ENCODE measurements at regions not wholly inside any gene's neighbourhood (a gene's known extent, or its start where the extent isn't known, plus 50 kb on each side); places are given as distances from the start of the nearest gene placed in this dataset.

DNA sequence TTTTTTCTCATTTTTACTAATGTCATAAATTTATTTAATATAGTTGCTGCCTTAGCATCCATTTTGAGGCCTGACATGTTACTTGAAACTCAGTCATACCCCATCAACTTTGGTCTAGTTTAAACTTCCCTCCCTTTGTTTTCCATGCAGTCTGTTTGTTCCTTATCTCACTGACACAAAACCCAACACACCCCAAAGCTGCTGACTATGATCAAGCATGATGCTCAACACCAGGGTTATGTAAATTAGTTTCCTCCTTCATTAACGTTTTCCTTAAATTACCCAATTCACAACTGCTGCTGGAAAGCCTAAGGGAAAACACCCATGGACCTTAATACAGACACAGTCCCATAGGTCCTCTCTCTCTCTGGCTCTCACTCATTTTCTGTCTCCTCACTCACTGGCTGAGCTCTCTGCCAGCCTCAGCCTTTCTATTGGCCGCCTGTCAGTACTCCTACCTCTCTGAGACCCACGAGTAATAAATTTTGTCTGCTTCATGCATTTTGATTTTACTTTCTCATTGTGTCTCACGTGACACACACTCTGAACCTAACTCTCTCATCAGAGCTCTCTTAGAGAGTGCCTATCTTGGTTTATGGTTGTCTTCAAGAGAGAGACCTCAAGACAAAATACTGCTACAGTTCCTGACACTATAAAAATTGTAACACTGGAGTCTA lies 904.5 kb downstream of the C6orf118 start:
- TF ChIP-seq, protein P1, sequence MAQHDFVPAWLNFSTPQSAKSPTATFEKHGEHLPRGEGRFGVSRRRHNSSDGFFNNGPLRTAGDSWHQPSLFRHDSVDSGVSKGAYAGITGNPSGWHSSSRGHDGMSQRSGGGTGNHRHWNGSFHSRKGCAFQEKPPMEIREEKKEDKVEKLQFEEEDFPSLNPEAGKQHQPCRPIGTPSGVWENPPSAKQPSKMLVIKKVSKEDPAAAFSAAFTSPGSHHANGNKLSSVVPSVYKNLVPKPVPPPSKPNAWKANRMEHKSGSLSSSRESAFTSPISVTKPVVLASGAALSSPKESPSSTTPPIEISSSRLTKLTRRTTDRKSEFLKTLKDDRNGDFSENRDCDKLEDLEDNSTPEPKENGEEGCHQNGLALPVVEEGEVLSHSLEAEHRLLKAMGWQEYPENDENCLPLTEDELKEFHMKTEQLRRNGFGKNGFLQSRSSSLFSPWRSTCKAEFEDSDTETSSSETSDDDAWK (CRISPR knock-in tag; IDR thresholded peaks at IDR 0.05): no peak
- no peak for TF ChIP-seq JARID2 (CRISPR knock-in tag; IDR thresholded peaks at IDR 0.05; ENCODE audit: insufficient replicate concordance)
- no peak overlapping the region for H2AFZ ChIP-seq (ENCODE audit: low read length)

DNA sequence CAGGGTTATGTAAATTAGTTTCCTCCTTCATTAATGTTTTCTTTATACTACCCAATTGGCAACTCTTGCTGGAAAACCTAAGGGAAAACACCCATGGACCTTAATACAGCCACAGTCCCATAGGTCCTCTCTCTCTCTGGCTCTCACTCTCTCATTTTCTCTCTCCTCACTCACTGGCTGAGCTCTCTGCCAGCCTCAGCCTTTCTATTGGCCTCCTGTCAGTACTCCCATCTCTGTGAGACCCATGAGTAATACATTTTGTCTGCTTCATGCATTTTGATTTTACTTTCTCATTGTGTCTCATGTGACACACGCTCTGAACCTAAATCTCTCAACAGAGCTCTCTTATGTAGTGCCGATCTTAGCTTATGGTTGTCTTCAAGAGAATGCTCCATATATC lies 907.5 kb downstream of the C6orf118 start:
- Histone ChIP-seq H3K27ac (ENCODE audit: extremely low read length, insufficient read depth, low read length) (no peak overlapping the region), H3K4me1 (ENCODE audit: insufficient read depth, low read length) (no peaks in the 10 kb centered on the region), H3K79me2 (ENCODE audit: insufficient read depth, low read length) (no peaks in the 10 kb centered on the region), H4K20me1 (ENCODE audit: insufficient read depth, low read length) (no peaks in the 10 kb centered on the region), H3K36me3 (replicated peaks in 1 of 2; ENCODE audit: control insufficient read depth in 1 of 2, insufficient read depth in 2 of 2, low read length in 2 of 2) (no peaks in the 10 kb centered on the region), H3K4me3 (replicated peaks in 1 of 3; ENCODE audit: insufficient read depth in 1 of 3, low read depth in 2 of 3, low read length in 3 of 3) (no peak overlapping the region), H3K9ac (ENCODE audit: insufficient read depth, low read depth, low read length) (no peak overlapping the region), H3K27me3 (ENCODE audit: control insufficient read depth in 1 of 2, insufficient read depth in 2 of 2, low read length in 2 of 2) (no peaks in the 10 kb centered on the region), H3K9me3 (ENCODE audit: low read length) (peaks cover 91% of the 10 kb centered on the region), H2AFZ (ENCODE audit: low read length) (no peak overlapping the region), H3K4me2 (ENCODE audit: low read depth, low read length) (no peak overlapping the region)
- DNase-seq (ENCODE audit: low spot score) (no peak), FAIRE-seq (no peak), ATAC-seq (no peak)
- in situ Hi-C loops (cut with HindIII; ENCODE audit: extremely low pct_ligation_motif_present, low pct_unique_long_range_greater_than_20kb): no loop called here
- POLR2A ChIA-PET: no interaction called here
- CTCF ChIA-PET (ENCODE audit: low intra/inter-chr PET ratio, low total read pairs): no interaction called here
- intact Hi-C loops (cut with micrococcal nuclease; ENCODE audit: unreplicated experiment): no loop called here
- WGBS (ENCODE audit: low lambda C conversion rate): 39% methylated on average over 2 of the region's 2 CpGs
- BruUV-seq (replicated peaks): no TSS peak
- TF ChIP-seq GABPA (IDR thresholded peaks at IDR 0.05; ENCODE audit: low read depth, low read length) (no peak), GABPA (CRISPR knock-in tag; IDR thresholded peaks at IDR 0.05; ENCODE audit: low read depth) (no peak), CHD4 (IDR thresholded peaks at IDR 0.05; ENCODE audit: borderline replicate concordance, low read length) (no peak), ETV6 (CRISPR knock-in tag; conservative IDR thresholded peaks at IDR 0.05) (no peak), MXI1 (IDR thresholded peaks at IDR 0.05; ENCODE audit: borderline replicate concordance, low read depth, low read length) (no peak), BRCA1 (CRISPR knock-in tag; IDR thresholded peaks at IDR 0.05) (no peak), ZNF431 (CRISPR knock-in tag; IDR thresholded peaks at IDR 0.05; ENCODE audit: borderline replicate concordance, low read depth) (no peak), ZNF546 (CRISPR knock-in tag; conservative IDR thresholded peaks at IDR 0.05) (no peak), SMAD1 (CRISPR knock-in tag; IDR thresholded peaks at IDR 0.05; ENCODE audit: borderline replicate concordance, low read depth) (no peak), DPF2 (CRISPR knock-in tag; IDR thresholded peaks at IDR 0.05; ENCODE audit: borderline replicate concordance, low read depth) (no peak)
- TF ChIP-seq, protein P2, sequence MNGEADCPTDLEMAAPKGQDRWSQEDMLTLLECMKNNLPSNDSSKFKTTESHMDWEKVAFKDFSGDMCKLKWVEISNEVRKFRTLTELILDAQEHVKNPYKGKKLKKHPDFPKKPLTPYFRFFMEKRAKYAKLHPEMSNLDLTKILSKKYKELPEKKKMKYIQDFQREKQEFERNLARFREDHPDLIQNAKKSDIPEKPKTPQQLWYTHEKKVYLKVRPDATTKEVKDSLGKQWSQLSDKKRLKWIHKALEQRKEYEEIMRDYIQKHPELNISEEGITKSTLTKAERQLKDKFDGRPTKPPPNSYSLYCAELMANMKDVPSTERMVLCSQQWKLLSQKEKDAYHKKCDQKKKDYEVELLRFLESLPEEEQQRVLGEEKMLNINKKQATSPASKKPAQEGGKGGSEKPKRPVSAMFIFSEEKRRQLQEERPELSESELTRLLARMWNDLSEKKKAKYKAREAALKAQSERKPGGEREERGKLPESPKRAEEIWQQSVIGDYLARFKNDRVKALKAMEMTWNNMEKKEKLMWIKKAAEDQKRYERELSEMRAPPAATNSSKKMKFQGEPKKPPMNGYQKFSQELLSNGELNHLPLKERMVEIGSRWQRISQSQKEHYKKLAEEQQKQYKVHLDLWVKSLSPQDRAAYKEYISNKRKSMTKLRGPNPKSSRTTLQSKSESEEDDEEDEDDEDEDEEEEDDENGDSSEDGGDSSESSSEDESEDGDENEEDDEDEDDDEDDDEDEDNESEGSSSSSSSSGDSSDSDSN (CRISPR knock-in tag; IDR thresholded peaks at IDR 0.05): no peak

More for the DNA sequence above, 904.5 kb downstream of the C6orf118 start:
- in situ Hi-C loops (cut with HindIII; ENCODE audit: extremely low pct_ligation_motif_present, low pct_unique_long_range_greater_than_20kb): no loop called here
- Histone ChIP-seq H4K20me1 (ENCODE audit: insufficient read depth, low read length) (no peaks in the 10 kb centered on the region), H3K27me3 (ENCODE audit: control insufficient read depth in 1 of 2, insufficient read depth in 2 of 2, low read length in 2 of 2) (no peaks in the 10 kb centered on the region), H3K36me3 (replicated peaks in 1 of 2; ENCODE audit: control insufficient read depth in 1 of 2, insufficient read depth in 2 of 2, low read length in 2 of 2) (no peaks in the 10 kb centered on the region), H3K79me2 (ENCODE audit: insufficient read depth, low read length) (no peaks in the 10 kb centered on the region), H3K4me3 (replicated peaks in 1 of 3; ENCODE audit: insufficient read depth in 1 of 3, low read depth in 2 of 3, low read length in 3 of 3) (no peak overlapping the region), H3K4me1 (ENCODE audit: insufficient read depth, low read length) (no peaks in the 10 kb centered on the region), H3K9ac (ENCODE audit: insufficient read depth, low read depth, low read length) (no peak overlapping the region), H3K9me3 (ENCODE audit: low read length) (peaks cover 90% of the 10 kb centered on the region), H3K27ac (ENCODE audit: extremely low read length, insufficient read depth, low read length) (no peak overlapping the region), H3K4me2 (ENCODE audit: low read depth, low read length) (no peak overlapping the region)
- FAIRE-seq: no peak
- ChIA-PET POLR2A (no interaction called here), CTCF (ENCODE audit: low intra/inter-chr PET ratio, low total read pairs) (no interaction called here)
- WGBS (ENCODE audit: low lambda C conversion rate): 2% methylated on average over 4 of the region's 4 CpGs
- intact Hi-C loops (cut with micrococcal nuclease; ENCODE audit: unreplicated experiment): no loop called here
- ATAC-seq: no peak
- no TSS peak for BruUV-seq (replicated peaks)
- DNase-seq (ENCODE audit: low spot score): no peak

All from HepG2 (cell line).